HG03460 (cell line): ENCODE measurements at regions not wholly inside any gene's neighbourhood (a gene's known extent, or its start where the extent isn't known, plus 50 kb on each side); places are given as distances from the start of the nearest gene placed in this dataset.
"Not testable (repeated sequence)": the region's sequence is repeated elsewhere in the genome, so short reads cannot be mapped to it uniquely, and the experiment has no call there.

Experiments used
- ATAC-seq: cut with Tn5 transposase; IDR thresholded peaks from one replicate; pipeline ENCODE4 v1.9.1; 2021; ENCODE audit not compliant: unreplicated experiment

DNA sequence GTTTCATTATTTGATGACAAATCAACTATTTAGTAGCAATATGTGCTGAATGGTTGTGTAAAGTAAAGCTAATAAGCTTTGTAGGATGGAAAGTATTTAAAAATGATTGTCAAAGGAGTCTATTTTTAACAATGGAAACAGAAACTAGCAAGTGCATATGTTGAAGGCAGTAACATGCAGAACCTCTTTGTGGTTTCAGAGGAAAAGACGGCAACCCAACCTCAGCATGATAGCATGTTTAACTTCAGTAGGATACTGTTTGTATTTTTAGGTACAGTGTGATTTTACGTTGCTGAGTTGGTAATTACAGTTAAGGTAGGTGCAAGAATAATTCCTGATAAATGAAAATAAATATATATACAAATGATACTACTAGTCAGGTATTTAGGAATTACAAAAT lies 545.4 kb downstream of the CDY1 start:
- ATAC-seq, result not testable (repeated sequence)

DNA sequence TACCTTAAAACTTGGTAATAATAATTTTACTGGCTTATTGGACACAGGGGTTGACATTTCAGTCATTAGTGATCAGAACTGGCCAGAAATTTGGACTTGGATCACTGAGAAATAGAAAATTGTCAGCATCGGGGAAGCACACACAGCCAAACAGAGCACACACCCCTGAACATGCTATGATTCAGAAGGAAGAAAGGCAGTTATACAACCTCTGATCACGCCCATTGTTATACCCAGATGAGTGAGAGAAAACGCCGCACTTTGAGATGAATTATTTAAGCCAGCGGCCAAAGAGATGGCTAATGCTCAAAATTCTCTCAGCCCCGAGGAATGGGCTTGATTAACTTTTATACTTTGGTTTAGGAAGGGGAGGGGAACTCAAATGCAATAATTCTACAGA lies 557.4 kb downstream of the CDY1 start:
- not testable (repeated sequence) for ATAC-seq

GRCh38 chrY:26224974-26225373 lies 603.1 kb downstream of the CDY1 start:
- ATAC-seq, result not testable (repeated sequence)

DNA sequence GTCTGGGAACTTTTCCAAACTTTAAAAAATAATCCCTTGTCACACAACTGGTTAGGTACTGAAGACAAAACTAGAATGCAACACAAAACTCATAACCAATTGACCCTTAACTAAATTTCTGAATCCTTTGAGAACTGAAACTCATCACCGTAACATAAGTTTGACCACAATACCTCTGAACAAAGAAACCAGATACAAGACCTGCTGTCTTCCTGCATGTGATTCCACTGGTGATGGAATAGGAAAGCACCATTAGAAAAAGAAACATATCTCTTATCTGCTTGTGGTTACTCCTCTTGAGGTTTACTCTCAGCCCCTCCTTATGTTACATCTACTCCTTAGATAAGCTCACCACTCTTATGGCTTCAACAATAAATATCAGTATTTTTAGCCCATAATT lies 603.6 kb downstream of the CDY1 start:
- ATAC-seq, result peak; percentile 75

- not testable (repeated sequence) for ATAC-seq
Measured at GRCh38 chrY:26240944-26241343, 619.0 kb downstream of the CDY1 start.

- not testable (repeated sequence) for ATAC-seq
Measured at GRCh38 chrY:26254262-26254661, 632.3 kb downstream of the CDY1 start.

DNA sequence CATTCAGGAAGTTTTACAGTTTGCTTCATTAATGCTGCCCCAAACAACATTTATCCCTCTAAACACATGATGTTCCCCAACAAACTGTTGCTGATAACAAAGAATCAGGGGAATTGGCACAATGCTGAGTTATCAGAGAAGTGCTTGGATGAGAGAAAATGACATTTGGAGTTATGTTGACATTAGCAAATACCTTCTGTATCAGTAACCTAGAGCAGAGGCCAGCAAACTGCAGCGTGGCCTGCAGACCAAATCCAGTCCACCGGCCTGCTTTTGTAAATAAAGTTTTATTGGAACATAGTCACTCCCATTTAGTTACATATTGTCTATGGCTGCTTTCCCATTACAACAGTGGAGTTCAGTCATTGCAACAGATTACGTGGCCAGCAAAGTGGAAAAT lies 643.5 kb downstream of the CDY1 start:
- not testable (repeated sequence) for ATAC-seq

DNA sequence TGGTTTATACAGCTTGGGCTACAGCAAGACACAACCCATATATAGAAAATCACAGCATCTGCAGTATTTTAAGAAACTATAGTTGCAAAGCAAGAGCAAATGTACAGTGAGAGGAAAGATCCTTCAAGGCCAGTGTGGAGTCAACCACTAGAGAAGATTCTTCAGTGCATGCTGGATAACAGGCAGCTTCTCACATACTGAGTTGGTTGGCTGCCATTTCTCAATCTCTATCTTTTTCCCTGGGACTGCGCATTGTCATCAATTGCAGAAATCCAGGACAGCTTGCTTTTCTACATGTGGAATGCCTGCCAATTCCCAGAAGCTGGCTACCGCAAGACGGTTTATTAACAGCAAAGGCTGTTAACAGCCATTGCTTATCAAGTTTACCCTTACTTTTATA lies 646.5 kb downstream of the CDY1 start:
- not testable (repeated sequence) for ATAC-seq

DNA sequence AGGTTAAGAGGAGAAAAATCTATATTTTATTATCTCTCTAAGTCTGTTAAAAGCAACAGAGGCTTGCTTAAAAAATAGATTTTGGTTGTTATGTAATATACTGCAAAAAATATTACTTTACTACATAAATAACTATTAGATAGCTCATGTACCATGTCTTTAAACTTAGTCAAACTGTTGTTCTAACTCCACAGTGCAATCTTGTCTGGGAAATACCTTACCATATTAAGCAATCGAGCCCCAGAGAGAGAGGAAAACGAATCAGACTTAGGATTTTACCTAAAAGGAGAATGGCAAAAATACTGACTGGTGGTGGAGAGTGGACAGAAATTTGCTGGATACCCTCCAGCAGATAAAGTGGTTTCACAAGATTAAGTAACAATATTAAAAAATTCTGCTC lies 647.0 kb downstream of the CDY1 start:
- ATAC-seq, result not testable (repeated sequence)

DNA sequence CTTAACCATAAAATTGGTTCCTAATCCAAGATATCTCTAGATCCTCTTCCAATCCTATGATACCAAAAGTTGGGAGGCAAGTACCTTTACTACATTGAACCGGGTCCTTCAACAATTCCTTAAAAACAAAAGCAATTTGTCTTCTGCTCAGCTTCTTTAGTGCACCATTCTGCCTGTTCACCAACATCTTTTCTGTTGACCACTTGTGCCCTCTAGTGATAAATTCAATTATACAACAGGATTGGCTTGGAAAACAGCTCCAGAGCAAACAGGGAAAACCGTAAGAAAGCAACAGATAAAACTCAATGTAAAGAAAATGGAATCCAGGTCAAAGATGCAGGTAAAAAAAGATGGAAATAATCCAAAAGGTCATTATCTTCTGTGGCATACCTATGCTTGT lies 651.2 kb downstream of the CDY1 start:
- not testable (repeated sequence) for ATAC-seq

DNA sequence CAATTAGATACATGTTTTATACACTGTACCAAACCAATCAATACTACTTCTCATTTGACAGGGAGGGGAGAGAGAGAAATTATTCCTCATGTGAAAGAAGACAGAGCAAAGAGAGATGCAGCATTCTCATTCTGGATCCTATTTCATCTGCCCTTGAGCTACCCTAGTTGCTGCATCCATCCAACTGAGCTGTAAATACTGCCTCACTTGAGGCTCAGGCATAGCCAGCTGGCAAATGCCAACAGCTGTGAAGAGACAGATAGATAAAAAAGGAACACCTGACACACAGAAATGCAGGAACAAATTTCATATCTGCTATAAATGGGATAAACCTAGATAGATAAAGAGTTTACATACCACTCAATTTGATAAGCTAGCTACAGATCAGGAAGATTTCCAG lies 684.1 kb downstream of the CDY1 start:
- ATAC-seq, result not testable (repeated sequence)

DNA sequence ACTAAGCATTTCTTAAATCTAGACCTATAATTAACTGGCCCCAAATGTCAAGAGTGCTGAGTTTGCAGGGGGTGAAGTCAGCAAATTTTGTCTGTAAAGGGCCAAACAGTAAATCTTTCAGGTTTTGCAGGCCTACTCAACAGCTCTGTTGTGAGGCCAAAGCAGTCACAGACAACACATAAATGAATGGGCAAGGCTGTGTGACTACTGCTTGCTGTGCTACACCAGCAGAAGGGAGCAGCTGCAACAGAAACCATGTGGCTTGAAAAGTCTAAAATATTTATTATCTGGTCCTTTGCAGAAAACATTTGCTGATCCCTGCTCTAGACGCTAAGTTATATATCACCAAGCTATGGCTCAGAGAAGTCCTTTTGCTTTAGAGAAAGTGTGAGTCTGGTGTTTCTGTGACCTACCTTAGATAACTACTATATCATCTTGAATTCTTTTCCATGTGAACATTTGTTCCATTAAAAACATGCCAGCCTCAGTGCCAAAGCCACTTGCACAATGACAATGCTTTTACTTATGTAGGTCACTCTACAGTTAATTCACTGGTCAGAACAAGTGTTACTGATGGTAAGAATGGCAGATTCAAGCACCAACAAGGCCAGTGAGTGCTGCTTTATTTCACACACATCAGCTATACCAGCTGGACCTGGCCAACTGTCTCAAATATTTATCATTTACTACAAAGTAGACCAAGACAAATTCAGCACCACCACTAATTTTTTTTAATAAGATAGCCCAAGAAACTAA lies 684.9 kb downstream of the CDY1 start:
- not testable (repeated sequence) for ATAC-seq

DNA sequence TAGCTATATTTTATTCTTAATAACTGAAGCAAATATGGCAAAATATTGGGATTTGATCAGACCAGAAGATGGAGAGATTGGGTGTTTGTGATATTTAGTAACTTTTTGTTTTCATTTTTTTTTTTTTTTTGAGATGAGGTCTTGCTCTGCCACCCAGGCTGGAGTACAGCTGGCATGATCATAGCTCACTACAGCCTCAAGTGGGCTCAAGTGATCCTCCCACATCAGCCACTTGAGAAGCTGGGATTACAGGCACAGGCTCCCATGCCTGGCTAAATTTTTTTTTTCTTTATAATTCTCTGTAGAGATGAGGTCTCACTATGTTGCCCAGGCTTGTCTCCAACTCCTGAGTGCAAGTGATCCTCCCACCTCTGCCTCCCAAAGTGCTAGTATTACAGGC lies 686.4 kb downstream of the CDY1 start:
- not testable (repeated sequence) for ATAC-seq

DNA sequence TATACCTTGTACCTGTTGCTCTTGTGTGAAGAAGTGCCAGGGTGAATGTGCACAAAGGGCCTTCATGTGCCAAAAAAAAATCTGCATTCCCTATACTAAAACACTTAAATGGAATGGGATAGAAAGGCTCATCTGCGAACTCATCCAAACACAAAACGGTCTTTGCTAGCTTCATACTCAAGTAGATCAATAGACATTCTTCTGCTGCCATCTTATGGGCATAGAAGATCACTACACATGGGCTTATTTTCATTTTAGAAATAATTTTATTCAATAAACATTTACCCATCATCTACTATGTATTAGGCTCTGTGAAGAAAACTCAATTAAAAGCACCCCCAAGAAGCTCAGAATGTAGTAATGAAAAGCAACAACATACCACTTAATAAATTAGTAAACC lies 693.1 kb downstream of the CDY1 start:
- ATAC-seq, result not testable (repeated sequence)

GRCh38 chrY:26319488-26320202 lies 697.7 kb downstream of the CDY1 start:
- not testable (repeated sequence) for ATAC-seq

GRCh38 chrY:26322756-26323155 lies 700.8 kb downstream of the CDY1 start:
- ATAC-seq, result not testable (repeated sequence)

GRCh38 chrY:26352931-26353330 lies 731.0 kb downstream of the CDY1 start:
- not testable (repeated sequence) for ATAC-seq

DNA sequence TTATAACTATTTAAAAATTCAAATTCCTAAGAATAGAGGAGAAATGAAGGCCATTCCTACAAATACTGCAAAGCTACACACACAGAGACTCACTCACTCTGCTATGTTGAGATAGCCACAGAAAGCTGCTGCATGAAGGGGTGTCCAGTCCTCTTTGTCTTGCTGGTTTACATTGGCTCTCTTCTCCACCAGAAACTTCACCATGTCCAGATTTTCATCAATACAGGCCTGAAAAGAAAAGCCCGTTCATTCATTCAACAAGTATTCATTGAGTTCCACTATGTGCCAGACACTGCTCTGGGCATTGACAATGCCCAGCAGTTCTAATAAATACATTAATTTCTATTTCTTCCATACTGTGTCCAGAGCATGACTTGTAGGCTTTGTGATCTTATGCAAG lies 732.3 kb downstream of the CDY1 start:
- ATAC-seq, result no peak

DNA sequence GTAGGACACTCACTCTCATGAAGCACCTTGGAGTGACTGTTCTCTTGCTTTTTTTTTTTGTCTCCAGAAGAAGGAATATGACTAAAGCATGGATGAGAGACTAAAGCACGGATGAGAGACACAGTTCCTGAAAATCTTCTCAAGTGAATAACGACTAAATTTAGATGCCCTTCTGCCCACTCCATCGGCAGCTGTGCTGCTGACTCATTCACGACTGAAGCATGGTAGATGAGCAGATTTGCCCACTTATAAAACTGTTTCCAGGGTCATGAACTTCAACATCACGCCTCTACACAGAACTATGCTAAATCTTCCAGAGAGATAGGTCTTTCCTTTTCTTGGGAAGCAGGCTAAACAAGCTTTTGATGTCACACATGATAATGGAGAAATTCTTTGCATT lies 738.0 kb downstream of the CDY1 start:
- ATAC-seq, result not testable (repeated sequence)

DNA sequence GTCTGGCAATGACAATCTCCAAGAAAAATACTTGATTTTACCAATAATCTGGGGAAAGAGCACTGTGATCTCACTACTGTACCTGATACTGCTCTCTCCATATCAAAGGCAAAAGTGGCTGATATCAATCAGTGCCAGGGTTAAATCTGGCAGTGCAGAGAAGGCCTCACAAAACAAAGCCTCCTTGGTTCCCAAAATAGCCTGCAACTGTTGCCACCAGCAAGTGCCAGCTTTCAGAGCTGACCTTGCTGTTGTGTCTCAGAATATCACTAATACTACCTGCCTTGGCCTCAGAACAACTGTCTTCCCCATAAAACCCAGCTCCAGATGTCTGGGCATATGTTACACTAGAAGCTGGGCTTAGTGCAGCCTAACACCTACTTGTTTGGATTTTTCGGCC lies 738.6 kb downstream of the CDY1 start:
- ATAC-seq, result not testable (repeated sequence)

DNA sequence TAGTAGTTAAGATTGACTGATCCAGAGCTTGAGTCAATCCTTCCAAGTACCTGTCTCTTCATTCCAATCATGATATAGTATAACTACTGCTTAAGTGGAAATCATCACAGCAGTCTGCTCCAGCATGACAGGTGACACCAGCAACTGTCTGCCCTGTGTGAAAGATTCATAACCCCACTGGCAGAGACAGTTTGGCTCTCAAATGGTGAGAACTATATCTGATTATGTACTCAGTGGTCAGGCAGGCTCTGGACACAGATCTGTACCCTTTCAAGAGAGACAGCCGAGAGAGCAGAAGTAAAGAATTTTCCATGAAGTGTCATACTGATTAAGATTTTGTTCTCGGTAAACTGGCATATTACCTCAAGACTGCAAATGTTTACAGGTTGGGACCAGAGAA lies 741.5 kb downstream of the CDY1 start:
- ATAC-seq, result not testable (repeated sequence)

GRCh38 chrY:26366091-26366490 lies 744.2 kb downstream of the CDY1 start:
- ATAC-seq, result not testable (repeated sequence)
